ENCODE measurements at regions not wholly inside any gene's neighbourhood (a gene's known extent, or its start where the extent isn't known, plus 50 kb on each side); places are given as distances from the start of the nearest gene placed in this dataset.

- TF ChIP-seq CTCF (IDR thresholded peaks at IDR 0.05), result no peak
- peaks cover 37% of the 10 kb centered on the region for H3K9me3 Mint-ChIP-seq
- peaks cover 8% of the 10 kb centered on the region for H3K4me1 Mint-ChIP-seq
- no peak overlapping the region for H3K27ac Mint-ChIP-seq
- H3K36me3 Mint-ChIP-seq (ENCODE audit: low read depth), result peaks cover 11% of the 10 kb centered on the region
- DNase-seq, result no peak
- peaks cover 13% of the 10 kb centered on the region for H3K27me3 Mint-ChIP-seq (ENCODE audit: low read depth, poor library complexity)
- H3K4me3 Mint-ChIP-seq, result no peak overlapping the region
Measured at GRCh38 chr10:113476673-113477072, 76.2 kb upstream of the HABP2 start.

- Mint-ChIP-seq H3K27me3 (ENCODE audit: low read depth, poor library complexity) (peaks cover 13% of the 10 kb centered on the region), H3K27ac (no peak overlapping the region), H3K36me3 (ENCODE audit: low read depth) (peaks cover 11% of the 10 kb centered on the region), H3K9me3 (peaks cover 41% of the 10 kb centered on the region), H3K4me3 (no peak overlapping the region), H3K4me1 (peaks cover 8% of the 10 kb centered on the region)
- DNase-seq, result no peak
- no peak for TF ChIP-seq CTCF (IDR thresholded peaks at IDR 0.05)
Measured at GRCh38 chr10:113477451-113477850, 75.4 kb upstream of the HABP2 start.

GRCh38 chr10:113479346-113480080, 73.3 kb upstream of the HABP2 start:
- Mint-ChIP-seq H3K27ac (no peak overlapping the region), H3K9me3 (peaks cover 53% of the 10 kb centered on the region), H3K27me3 (ENCODE audit: low read depth, poor library complexity) (peaks cover 10% of the 10 kb centered on the region), H3K4me3 (no peak overlapping the region), H3K36me3 (ENCODE audit: low read depth) (peaks cover 11% of the 10 kb centered on the region), H3K4me1 (peaks cover 8% of the 10 kb centered on the region)
- TF ChIP-seq CTCF (IDR thresholded peaks at IDR 0.05), result no peak
- no peak for DNase-seq

GRCh38 chr10:113480081-113480360, 72.8 kb upstream of the HABP2 start:
- Mint-ChIP-seq H3K4me3 (no peak overlapping the region), H3K27ac (no peak overlapping the region), H3K9me3 (peaks cover 53% of the 10 kb centered on the region), H3K27me3 (ENCODE audit: low read depth, poor library complexity) (peaks cover 8% of the 10 kb centered on the region), H3K36me3 (ENCODE audit: low read depth) (peaks cover 11% of the 10 kb centered on the region), H3K4me1 (peaks cover 8% of the 10 kb centered on the region)
- DNase-seq, result no peak
- TF ChIP-seq CTCF (IDR thresholded peaks at IDR 0.05), result no peak

- Mint-ChIP-seq H3K27ac (no peak overlapping the region), H3K4me3 (no peak overlapping the region), H3K27me3 (ENCODE audit: low read depth, poor library complexity) (peaks cover 6% of the 10 kb centered on the region), H3K9me3 (peaks cover 53% of the 10 kb centered on the region), H3K4me1 (peaks cover 5% of the 10 kb centered on the region), H3K36me3 (ENCODE audit: low read depth) (peaks cover 11% of the 10 kb centered on the region)
- TF ChIP-seq CTCF (IDR thresholded peaks at IDR 0.05), result no peak
- DNase-seq, result no peak
Measured at GRCh38 chr10:113480851-113481502, 71.9 kb upstream of the HABP2 start.

GRCh38 chr10:113484487-113484886, 68.4 kb upstream of the HABP2 start:
- TF ChIP-seq CTCF (IDR thresholded peaks at IDR 0.05), result no peak
- Mint-ChIP-seq H3K9me3 (peaks cover 39% of the 10 kb centered on the region), H3K27ac (no peak overlapping the region), H3K4me1 (no peaks in the 10 kb centered on the region), H3K27me3 (ENCODE audit: low read depth, poor library complexity) (peaks cover 7% of the 10 kb centered on the region), H3K4me3 (no peak overlapping the region), H3K36me3 (ENCODE audit: low read depth) (peaks cover 9% of the 10 kb centered on the region)
- no peak for DNase-seq

Measured in nephron progenitor cell (in vitro differentiated cells).